DND-41 (cell line): ENCODE measurements at regions not wholly inside any gene's neighbourhood (a gene's known extent, or its start where the extent isn't known, plus 50 kb on each side); places are given as distances from the start of the nearest gene placed in this dataset.
A peak's percentile ranks its signal among the peaks of the same experiment; 100 is the strongest.
"Not testable (repeated sequence)": the region's sequence is repeated elsewhere in the genome, so short reads cannot be mapped to it uniquely, and the experiment has no call there.

ENCODE experiments used
- ATAC-seq: fragments of 200-7000 bp; cut with Tn5 transposase; 3 replicates; pipeline ENCODE4 v1.9.1; 2021; ENCODE audit warnings: low read depth; ENCODE audit not compliant: insufficient read depth
- DNase-seq: peaks from one replicate; pipeline ENCODE4 v3.0.0-alpha.2; 2020
- H2AFZ ChIP-seq: 2 replicates; pipeline ENCODE4 v1.6.0; 2012; ENCODE audit warnings: low read depth, low read length
- H3K27ac ChIP-seq: 2 replicates; pipeline ENCODE4 v1.5.1; 2012; ENCODE audit warnings: low read length, inconsistent platforms
- H3K27me3 ChIP-seq: fragments of 200-600 bp; sonication (generic); 2 replicates; pipeline ENCODE4 v1.6.0; 2012; ENCODE audit warnings: low read length, mild to moderate bottlenecking, inconsistent platforms; ENCODE audit not compliant: insufficient read depth, poor library complexity
- H3K36me3 ChIP-seq: 2 replicates; pipeline ENCODE4 v1.5.1; 2012; ENCODE audit warnings: low read length, inconsistent platforms; ENCODE audit not compliant: insufficient read depth
- H3K4me1 ChIP-seq: 2 replicates; pipeline ENCODE4 v1.5.1; 2012; ENCODE audit warnings: mild to moderate bottlenecking, low read length; ENCODE audit not compliant: insufficient read depth
- H3K4me2 ChIP-seq: 2 replicates; pipeline ENCODE4 v1.6.0; 2012; ENCODE audit warnings: mild to moderate bottlenecking, moderate library complexity, low read length, inconsistent platforms; ENCODE audit not compliant: insufficient read depth
- H3K4me3 ChIP-seq, 2 experiments: fragments of 200-600 bp in 1 of 2; shearing (Covaris generic) in 1 of 2; 2 replicates each; pipeline ENCODE4 v1.5.1; 2012 to 2016; ENCODE audit warnings: inconsistent platforms in 2 of 2, low read length in 2 of 2, mild to moderate bottlenecking in 2 of 2, low read depth in 1 of 2, moderate library complexity in 1 of 2
- H3K79me2 ChIP-seq: 2 replicates; pipeline ENCODE4 v1.6.0; 2012; ENCODE audit warnings: low read length, inconsistent platforms; ENCODE audit not compliant: insufficient read depth
- H3K9ac ChIP-seq: 2 replicates; pipeline ENCODE4 v1.6.0; 2012; ENCODE audit warnings: low read depth, mild to moderate bottlenecking, inconsistent platforms, low read length, moderate library complexity
- H3K9me3 ChIP-seq: 2 replicates; pipeline ENCODE4 v1.5.1; 2012; ENCODE audit warnings: low read length, moderate library complexity, mild to moderate bottlenecking, inconsistent platforms; ENCODE audit not compliant: insufficient read depth, severe bottlenecking
- H4K20me1 ChIP-seq: 2 replicates; pipeline ENCODE4 v1.6.0; 2012; ENCODE audit warnings: low read length; ENCODE audit not compliant: insufficient read depth
- EZH2 ChIP-seq: IDR thresholded peaks from 3 replicates; pipeline ENCODE4 v1.6.1; 2012; ENCODE audit warnings: borderline replicate concordance, low read depth, mild to moderate bottlenecking, moderate library complexity, low read length, inconsistent platforms; ENCODE audit not compliant: severe bottlenecking
- TF ChIP-seq, protein P1 (sequence below): IDR thresholded peaks from 2 replicates; pipeline ENCODE4 v1.5.1; 2012; ENCODE audit warnings: borderline replicate concordance, low read length, moderate library complexity, mild to moderate bottlenecking; ENCODE audit not compliant: poor library complexity, severe bottlenecking; ENCODE audit errors: extremely low read depth

DNA sequence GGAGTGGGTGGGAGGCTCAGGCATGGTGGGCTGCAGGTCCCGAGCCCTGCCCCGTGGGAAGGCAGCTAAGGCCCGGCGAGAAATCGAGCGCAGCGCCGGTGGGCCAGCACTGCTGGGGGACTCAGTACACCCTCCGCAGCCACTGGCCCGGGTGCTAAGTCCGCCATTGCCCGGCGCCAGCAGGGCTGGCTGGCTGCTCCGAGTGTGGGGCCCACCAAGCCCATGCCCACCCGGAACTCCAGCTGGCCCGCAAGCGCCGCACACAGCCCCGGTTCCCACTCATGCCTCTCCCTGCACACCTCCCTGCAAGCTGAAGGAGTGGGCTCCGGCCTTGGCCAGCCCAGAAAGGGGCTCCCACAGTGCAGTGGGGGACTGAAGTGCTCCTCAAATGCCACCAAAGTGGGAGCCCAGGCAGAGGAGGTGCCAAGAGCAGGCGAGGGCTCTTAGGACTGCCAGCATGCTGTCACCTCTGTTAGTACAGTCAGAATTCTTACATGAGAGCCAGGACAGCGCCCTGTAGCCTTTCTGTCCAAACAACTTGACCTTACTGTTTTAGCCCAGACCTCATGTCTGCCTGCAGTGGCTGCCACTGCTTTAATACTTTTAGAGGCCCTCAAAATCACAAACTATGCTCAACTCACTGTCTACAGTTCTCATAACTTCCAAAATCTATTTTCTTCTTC, 1117.9 kb downstream of the STIM2 start:
- H3K27ac ChIP-seq, H3K9me3 ChIP-seq, H4K20me1 ChIP-seq, H3K4me1 ChIP-seq, H2AFZ ChIP-seq, H3K4me2 ChIP-seq, ATAC-seq, H3K9ac ChIP-seq, DNase-seq, H3K79me2 ChIP-seq, H3K36me3 ChIP-seq, H3K4me3 ChIP-seq, H3K27me3 ChIP-seq: not testable (repeated sequence)

DNA sequence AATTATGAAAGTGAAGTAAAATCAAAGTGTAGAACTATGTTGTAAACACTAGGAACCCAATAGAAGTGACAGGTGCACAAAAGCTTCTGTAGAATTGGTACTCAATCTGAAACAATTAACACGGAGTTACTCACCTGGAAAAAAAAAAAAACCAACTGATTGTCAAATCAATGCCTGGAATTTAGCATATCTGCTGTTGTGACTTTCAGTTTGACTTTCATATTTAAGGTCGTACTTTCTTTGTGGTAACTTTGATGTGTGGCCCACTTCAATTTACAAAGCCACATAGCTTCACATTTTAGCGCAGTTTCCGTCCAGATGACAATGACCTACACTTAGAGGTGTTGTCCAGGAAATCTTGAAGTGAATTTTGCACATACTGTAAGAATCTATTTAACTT, 1124.9 kb downstream of the STIM2 start:
- H3K36me3 ChIP-seq: no peaks in the 10 kb centered on the region
- no peaks in the 10 kb centered on the region for H3K9me3 ChIP-seq
- H3K27me3 ChIP-seq: no peaks in the 10 kb centered on the region
- no peaks in the 10 kb centered on the region for H3K4me1 ChIP-seq
- no peak overlapping the region for H3K4me2 ChIP-seq
- H4K20me1 ChIP-seq: no peaks in the 10 kb centered on the region
- no peak for TF ChIP-seq EZH2
- TF ChIP-seq, protein P1, sequence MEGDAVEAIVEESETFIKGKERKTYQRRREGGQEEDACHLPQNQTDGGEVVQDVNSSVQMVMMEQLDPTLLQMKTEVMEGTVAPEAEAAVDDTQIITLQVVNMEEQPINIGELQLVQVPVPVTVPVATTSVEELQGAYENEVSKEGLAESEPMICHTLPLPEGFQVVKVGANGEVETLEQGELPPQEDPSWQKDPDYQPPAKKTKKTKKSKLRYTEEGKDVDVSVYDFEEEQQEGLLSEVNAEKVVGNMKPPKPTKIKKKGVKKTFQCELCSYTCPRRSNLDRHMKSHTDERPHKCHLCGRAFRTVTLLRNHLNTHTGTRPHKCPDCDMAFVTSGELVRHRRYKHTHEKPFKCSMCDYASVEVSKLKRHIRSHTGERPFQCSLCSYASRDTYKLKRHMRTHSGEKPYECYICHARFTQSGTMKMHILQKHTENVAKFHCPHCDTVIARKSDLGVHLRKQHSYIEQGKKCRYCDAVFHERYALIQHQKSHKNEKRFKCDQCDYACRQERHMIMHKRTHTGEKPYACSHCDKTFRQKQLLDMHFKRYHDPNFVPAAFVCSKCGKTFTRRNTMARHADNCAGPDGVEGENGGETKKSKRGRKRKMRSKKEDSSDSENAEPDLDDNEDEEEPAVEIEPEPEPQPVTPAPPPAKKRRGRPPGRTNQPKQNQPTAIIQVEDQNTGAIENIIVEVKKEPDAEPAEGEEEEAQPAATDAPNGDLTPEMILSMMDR: no peak
- H3K79me2 ChIP-seq: no peaks in the 10 kb centered on the region
- H2AFZ ChIP-seq: no peak overlapping the region
- no peak overlapping the region for H3K27ac ChIP-seq
- H3K4me3 ChIP-seq: no peak overlapping the region
- H3K9ac ChIP-seq: no peak overlapping the region
- DNase-seq (no peak), ATAC-seq (no peak)

DNA sequence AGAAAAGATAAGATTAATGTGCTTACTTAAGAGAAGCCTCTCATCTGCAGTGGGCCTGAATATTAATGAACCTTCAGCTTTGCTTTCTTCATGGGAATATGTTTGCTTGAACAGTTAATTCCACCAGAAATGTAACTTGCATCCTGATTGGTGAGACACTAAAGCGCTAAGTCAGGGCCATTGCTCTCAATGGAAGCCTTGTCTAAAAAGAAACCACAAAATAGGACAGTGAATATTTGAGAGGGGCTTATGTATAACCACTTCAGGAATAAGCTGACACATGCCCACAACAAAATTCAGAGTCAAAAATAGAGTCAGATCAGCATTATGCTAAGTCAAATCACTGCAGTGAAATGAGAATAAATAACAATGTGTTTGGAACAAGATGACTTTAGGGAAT, 1125.8 kb downstream of the STIM2 start:
- ATAC-seq (no peak), DNase-seq (no peak)
- Histone ChIP-seq H3K27me3 (no peaks in the 10 kb centered on the region), H2AFZ (no peak overlapping the region), H3K79me2 (no peaks in the 10 kb centered on the region), H3K9ac (no peak overlapping the region), H3K4me3 (no peak overlapping the region), H3K9me3 (no peaks in the 10 kb centered on the region), H3K4me1 (no peaks in the 10 kb centered on the region), H4K20me1 (no peaks in the 10 kb centered on the region), H3K4me2 (no peak overlapping the region), H3K36me3 (no peaks in the 10 kb centered on the region), H3K27ac (no peak overlapping the region)
- TF ChIP-seq EZH2: no peak
- TF ChIP-seq, protein P1: no peak

DNA sequence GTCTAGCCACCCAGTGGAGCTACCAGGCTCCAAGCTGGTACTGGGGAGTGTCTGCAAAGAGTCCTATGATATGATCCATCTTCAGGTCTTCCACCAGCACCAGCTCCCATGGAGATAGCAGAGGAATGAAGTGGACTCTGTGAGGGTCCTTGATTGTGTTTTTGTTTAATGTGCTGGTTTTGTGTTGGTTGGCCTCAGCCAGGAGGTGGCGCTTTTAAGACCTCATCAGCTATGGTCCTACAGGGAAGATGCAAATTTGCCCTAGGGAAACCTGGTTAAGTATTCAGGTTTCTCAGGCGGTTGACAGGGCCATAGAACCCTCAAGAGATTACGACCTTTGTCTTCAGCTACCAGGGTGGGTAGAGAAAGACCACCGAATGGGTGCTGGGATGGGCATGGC, 1141.1 kb downstream of the STIM2 start:
- no peak overlapping the region for H3K4me3 ChIP-seq
- TF ChIP-seq, protein P1: peak; percentile 15
- no peak for TF ChIP-seq EZH2
- ATAC-seq (no peak), DNase-seq (no peak)
- H3K4me1 ChIP-seq: no peaks in the 10 kb centered on the region
- no peak overlapping the region for H3K4me2 ChIP-seq
- no peak overlapping the region for H2AFZ ChIP-seq
- no peaks in the 10 kb centered on the region for H3K27me3 ChIP-seq
- no peak overlapping the region for H3K9ac ChIP-seq
- no peak overlapping the region for H3K27ac ChIP-seq
- H3K79me2 ChIP-seq: no peaks in the 10 kb centered on the region
- no peaks in the 10 kb centered on the region for H3K36me3 ChIP-seq
- H3K9me3 ChIP-seq: no peaks in the 10 kb centered on the region
- H4K20me1 ChIP-seq: no peaks in the 10 kb centered on the region
